H1 (cell line): ENCODE measurements at regions not wholly inside any gene's neighbourhood (a gene's known extent, or its start where the extent isn't known, plus 50 kb on each side); places are given as distances from the start of the nearest gene placed in this dataset.

ENCODE experiments used
- CTCF ChIA-PET: fragments of 300-600 bp; sonication (Branson Sonifier 250); formaldehyde crosslinking; loops from one replicate; lab custom pipeline; 2021; ENCODE audit not compliant: partially characterized antibody; lab: Charles Lee
- POLR2A ChIA-PET: fragments of 300-600 bp; sonication (Branson Sonifier 250); formaldehyde crosslinking; loops from one replicate; lab custom pipeline; 2021; ENCODE audit warnings: inconsistent platforms; ENCODE audit not compliant: partially characterized antibody; lab: Charles Lee
- DNase-seq, 2 experiments: peaks; one replicate each; pipeline versions ENCODE4 v3.0.0 to v3.0.0-alpha.2; 2010 to 2022; ENCODE audit warnings: low spot score in 2 of 2, low read depth in 1 of 2, mixed read lengths in 1 of 2
- FAIRE-seq: peaks from 2 replicates; lab custom pipeline; 2011; peaks lifted over from hg19 to GRCh38; lab: Jason Lieb, UNC
- H2AFZ ChIP-seq: 2 replicates; pipeline ENCODE4 v1.8.1; 2012; ENCODE audit warnings: low read length, inconsistent platforms
- H2AK5ac ChIP-seq: 2 replicates; pipeline ENCODE4 v1.6.1; 2013; ENCODE audit warnings: low read depth, low read length
- H2BK120ac ChIP-seq: replicated peaks from 2 replicates; pipeline ENCODE3; 2013; ENCODE audit warnings: low read depth, low read length, inconsistent platforms
- H2BK12ac ChIP-seq: 2 replicates; pipeline ENCODE4 v1.6.1; 2013; ENCODE audit warnings: low read depth, low read length
- H2BK15ac ChIP-seq: 2 replicates; pipeline ENCODE4 v1.6.1; 2013; ENCODE audit warnings: low read length
- H2BK20ac ChIP-seq: 2 replicates; pipeline ENCODE4 v1.6.1; 2013; ENCODE audit warnings: low read length
- H2BK5ac ChIP-seq: 2 replicates; pipeline ENCODE4 v1.6.1; 2013; ENCODE audit warnings: low read depth, low read length
- H3K14ac ChIP-seq: 2 replicates; pipeline ENCODE4 v1.6.1; 2013; ENCODE audit warnings: inconsistent platforms; ENCODE audit not compliant: insufficient read length
- H3K18ac ChIP-seq: 2 replicates; pipeline ENCODE4 v1.6.1; 2013; ENCODE audit warnings: low read length; ENCODE audit errors: extremely low read depth
- H3K23ac ChIP-seq: 2 replicates; pipeline ENCODE4 v1.6.1; 2013; ENCODE audit warnings: inconsistent platforms; ENCODE audit not compliant: insufficient read length
- H3K23me2 ChIP-seq: 2 replicates; pipeline ENCODE4 v1.6.1; 2013; ENCODE audit warnings: low read depth, low read length
- H3K27ac ChIP-seq: 2 replicates; pipeline ENCODE4 v1.6.1; 2011; ENCODE audit warnings: low read depth, low read length, inconsistent platforms
- H3K27me3 ChIP-seq, 4 experiments: replicated peaks in 1 of 4; 1 replicate in 1 of 4; 2 replicates in 3 of 4; pipeline versions ENCODE4 v1.6.1 to v1.8.1; 2011 to 2013; ENCODE audit warnings: low read length in 3 of 4, mild to moderate bottlenecking in 3 of 4, inconsistent platforms in 2 of 4, mixed read lengths in 2 of 4, moderate library complexity in 1 of 4; ENCODE audit not compliant: control insufficient read depth in 3 of 4, insufficient read depth in 3 of 4; ENCODE audit errors: extremely low read depth in 1 of 4
- H3K36me3 ChIP-seq, 4 experiments: 2 replicates each; pipeline versions ENCODE4 v1.6.1 to v1.8.1; 2011 to 2013; ENCODE audit warnings: mild to moderate bottlenecking in 4 of 4, low read length in 3 of 4, moderate library complexity in 2 of 4, control low read depth in 1 of 4, inconsistent platforms in 1 of 4; ENCODE audit not compliant: insufficient read depth in 4 of 4, control insufficient read depth in 2 of 4
- H3K4ac ChIP-seq: replicated peaks from 2 replicates; pipeline ENCODE3; 2013; ENCODE audit warnings: low read length, low read depth, mixed read lengths, inconsistent platforms; ENCODE audit not compliant: insufficient read length
- H3K4me1 ChIP-seq, 4 experiments: replicated peaks in 1 of 4; 1 replicate in 1 of 4; 2 replicates in 3 of 4; pipeline versions ENCODE4 v1.6.1 to v1.8.1; 2011 to 2013; ENCODE audit warnings: low read length in 3 of 4, inconsistent platforms in 2 of 4, mixed read lengths in 1 of 4; ENCODE audit not compliant: insufficient read depth in 4 of 4, control insufficient read depth in 3 of 4
- H3K4me2 ChIP-seq, 2 experiments: 2 replicates each; pipeline versions ENCODE4 v1.6.1 to v1.8.1; 2011 to 2013; ENCODE audit warnings: low read depth in 2 of 2, low read length in 2 of 2, control low read depth in 1 of 2, inconsistent platforms in 1 of 2, mild to moderate bottlenecking in 1 of 2; ENCODE audit not compliant: insufficient read depth in 1 of 2
- H3K4me3 ChIP-seq, 4 experiments: fragments of 200-600, 300-600 bp in 1 of 4; sonication (generic), shearing (Covaris generic), sonication (Bioruptor Twin) in 1 of 4; 2 replicates each; pipeline versions ENCODE4 v1.5.1 to v1.8.1; 2011 to 2016; ENCODE audit warnings: low read length in 4 of 4, low read depth in 3 of 4, control low read depth in 2 of 4, inconsistent platforms in 2 of 4, mild to moderate bottlenecking in 2 of 4, mixed read lengths in 1 of 4, moderate library complexity in 1 of 4; ENCODE audit not compliant: insufficient read depth in 2 of 4; ENCODE audit errors: extremely low read depth in 1 of 4
- H3K56ac ChIP-seq: replicated peaks from 2 replicates; pipeline ENCODE3; 2013; ENCODE audit warnings: low read depth, mild to moderate bottlenecking, mixed read lengths, low read length, inconsistent platforms; ENCODE audit not compliant: insufficient read length
- H3K79me1 ChIP-seq: 2 replicates; pipeline ENCODE4 v1.6.1; 2013; ENCODE audit warnings: low read depth, low read length, control low read depth
- H3K79me2 ChIP-seq, 2 experiments: 2 replicates each; pipeline versions ENCODE4 v1.6.1 to v1.8.1; 2012 to 2013; ENCODE audit warnings: low read length in 2 of 2, mild to moderate bottlenecking in 2 of 2, inconsistent platforms in 1 of 2; ENCODE audit not compliant: insufficient read depth in 2 of 2, control insufficient read depth in 1 of 2
- H3K9ac ChIP-seq, 4 experiments: replicated peaks in 1 of 4; 1 replicate in 1 of 4; 2 replicates in 3 of 4; pipeline versions ENCODE4 v1.6.1 to v1.8.1; 2011 to 2013; ENCODE audit warnings: low read depth in 3 of 4, low read length in 3 of 4, control low read depth in 2 of 4, mild to moderate bottlenecking in 2 of 4, moderate library complexity in 2 of 4, inconsistent platforms in 1 of 4; ENCODE audit errors: extremely low read depth in 1 of 4
- H3K9me3 ChIP-seq, 2 experiments: 2 replicates each; pipeline versions ENCODE4 v1.6.1 to v1.8.1; 2012 to 2013; ENCODE audit warnings: mild to moderate bottlenecking in 2 of 2, moderate library complexity in 2 of 2, control low read depth in 1 of 2, inconsistent platforms in 1 of 2, low read depth in 1 of 2, low read length in 1 of 2, mixed read lengths in 1 of 2; ENCODE audit not compliant: insufficient read depth in 2 of 2
- H4K20me1 ChIP-seq, 2 experiments: replicated peaks in 1 of 2; 2 replicates each; pipeline versions ENCODE3 to v1.8.1; 2011 to 2013; ENCODE audit warnings: inconsistent platforms in 2 of 2, low read length in 2 of 2, mild to moderate bottlenecking in 1 of 2; ENCODE audit not compliant: insufficient read depth in 2 of 2, control insufficient read depth in 1 of 2
- H4K5ac ChIP-seq: 2 replicates; pipeline ENCODE4 v1.6.1; 2013; ENCODE audit warnings: low read length, low read depth, mixed read lengths, inconsistent platforms; ENCODE audit not compliant: insufficient read length
- H4K8ac ChIP-seq: 2 replicates; pipeline ENCODE4 v1.8.0; 2013; ENCODE audit warnings: mild to moderate bottlenecking, moderate library complexity, low read length, inconsistent platforms; ENCODE audit not compliant: insufficient read depth; ENCODE audit errors: extremely low read depth
- H4K91ac ChIP-seq: replicated peaks from 2 replicates; pipeline ENCODE3; 2013; ENCODE audit warnings: low read length, mixed read lengths, inconsistent platforms; ENCODE audit not compliant: insufficient read length
- CBX8 ChIP-seq: fragments of 300-800, 300-1000 bp; sonication (generic); IDR thresholded peaks from 2 replicates; pipeline ENCODE4 v1.7.1; 2016; ENCODE audit warnings: low read depth, low read length, borderline replicate concordance
- CHD1 ChIP-seq: IDR thresholded peaks from 2 replicates; pipeline ENCODE4 v1.6.1; 2012; ENCODE audit warnings: low read depth, low read length, improper control_type of control experiment
- CTCF ChIP-seq, 3 experiments: IDR thresholded peaks; 1 replicate in 2 of 3; 2 replicates in 1 of 3; pipeline versions ENCODE4 v1.5.1 to v1.6.1; 2011; ENCODE audit warnings: low read length in 3 of 3, mild to moderate bottlenecking in 3 of 3, inconsistent platforms in 2 of 3, low read depth in 1 of 3, moderate library complexity in 1 of 3; ENCODE audit not compliant: insufficient read depth in 1 of 3; ENCODE audit errors: control extremely low read depth in 1 of 3
- JUND ChIP-seq: IDR thresholded peaks from 2 replicates; pipeline ENCODE4 v1.6.1; 2011; ENCODE audit warnings: mild to moderate bottlenecking, improper control_type of control experiment, low read length
- RFX5 ChIP-seq: IDR thresholded peaks from 2 replicates; pipeline ENCODE4 v1.6.1; 2011; ENCODE audit warnings: low read depth, low read length, improper control_type of control experiment, borderline replicate concordance
- SAP30 ChIP-seq: fragments of 300-600 bp; sonication (generic); IDR thresholded peaks from 2 replicates; pipeline ENCODE4 v1.7.1; 2012; ENCODE audit warnings: low read length, moderate library complexity, mild to moderate bottlenecking, inconsistent platforms; ENCODE audit not compliant: insufficient read depth, insufficient replicate concordance
- SIN3A ChIP-seq, 2 experiments: IDR thresholded peaks in 1 of 2; conservative IDR thresholded peaks in 1 of 2; 2 replicates each; pipeline ENCODE4 v1.6.1; 2011 to 2012; ENCODE audit warnings: low read length in 2 of 2, improper control_type of control experiment in 1 of 2, low read depth in 1 of 2, mild to moderate bottlenecking in 1 of 2
- SIRT6 ChIP-seq: IDR thresholded peaks from one replicate; pipeline ENCODE4 v1.7.1; 2012; ENCODE audit warnings: low read length, inconsistent platforms
- SP2 ChIP-seq: IDR thresholded peaks from 2 replicates; pipeline ENCODE4 v1.6.1; 2012; ENCODE audit warnings: mild to moderate bottlenecking, low read length, inconsistent platforms
- WGBS, 2 experiments: shearing (Covaris generic) in 1 of 2; methylation state at CpG; one replicate each; pipeline versions ENCODE4 v1.1.6 to v1.1.7; 2013 to 2015; ENCODE audit warnings: low lambda C conversion rate in 2 of 2, mixed read lengths in 2 of 2, inconsistent platforms in 1 of 2, low coverage in 1 of 2, missing lambda C conversion rate in 1 of 2; ENCODE audit not compliant: insufficient replicate concordance in 2 of 2, insufficient coverage in 1 of 2, insufficient read length in 1 of 2; ENCODE audit errors: extremely low coverage in 1 of 2, missing lambda C conversion rate in 1 of 2; 5-methylcytosine and 5-hydroxymethylcytosine counted together

- DNase-seq (no peak), FAIRE-seq (no peak)
- peaks cover 2 to 18% of the 10 kb centered on the region in 2 experiments; a peak in 2 of 4 replicates for H3K9me3 ChIP-seq
- no peak overlapping the region for H2BK120ac ChIP-seq
- 0 out of 2 replicates have a peak overlapping the region, but pooled peaks have one; percentile 65 for H2AK5ac ChIP-seq
- H4K20me1 ChIP-seq: no peaks in the 10 kb centered on the region
- H3K9ac ChIP-seq: no peak overlapping the region
- H3K14ac ChIP-seq: no peak overlapping the region
- POLR2A ChIA-PET: no interaction called here
- H3K79me2 ChIP-seq: no peaks in the 10 kb centered on the region
- H2BK15ac ChIP-seq: no peak overlapping the region
- no peak overlapping the region for H2BK5ac ChIP-seq
- H3K23me2 ChIP-seq: no peaks in the 10 kb centered on the region; the same call in 1 of the 2 replicates
- no peak overlapping the region for H2BK20ac ChIP-seq
- H3K56ac ChIP-seq: no peak overlapping the region
- no peaks in the 10 kb centered on the region for H3K79me1 ChIP-seq
- no peaks in the 10 kb centered on the region for H3K27me3 ChIP-seq
- no peak overlapping the region for H3K18ac ChIP-seq
- no peak overlapping the region for H2AFZ ChIP-seq
- no peak overlapping the region for H4K8ac ChIP-seq
- no peak overlapping the region for H4K5ac ChIP-seq
- no peak overlapping the region for H3K4ac ChIP-seq
- no peaks in the 10 kb centered on the region for H3K4me1 ChIP-seq
- H4K91ac ChIP-seq: no peak overlapping the region
- WGBS, 2 experiments: 92% methylated on average over 4 of the region's 4 CpGs; no CpG with 5 or more reads in 1 of the 2 experiments
- no peak overlapping the region for H3K4me2 ChIP-seq
- peak overlapping the region; percentile 44; the same call in 1 of the 2 replicates for H2BK12ac ChIP-seq
- H3K27ac ChIP-seq: no peak overlapping the region
- no peaks in the 10 kb centered on the region for H3K36me3 ChIP-seq
- H3K4me3 ChIP-seq: no peak overlapping the region
- no peak overlapping the region for H3K23ac ChIP-seq
- CTCF ChIA-PET: interaction anchor here (0.6 to 4.8 kb wide), 4 partner anchors 11 to 64 kb away, joined by 4 to 25 read pairs (median 4); no protein-coding TSS in a partner anchor
- TF ChIP-seq CHD1: no peak
- TF ChIP-seq CTCF (IDR thresholded peaks at IDR 0.05; ENCODE audit: control extremely low read depth in 1 of 3, insufficient read depth in 1 of 3, low read depth in 1 of 3, low read length in 3 of 3): no peak
- no peak for TF ChIP-seq SIRT6
- TF ChIP-seq SIN3A (conservative IDR thresholded peaks at IDR 0.05 in 1 of 2, IDR thresholded peaks at IDR 0.05 in 1 of 2; ENCODE audit: low read depth in 1 of 2, low read length in 2 of 2): no peak
- no peak for TF ChIP-seq RFX5
- no peak for TF ChIP-seq CBX8
- TF ChIP-seq JUND: no peak
- no peak for TF ChIP-seq SP2
- TF ChIP-seq SAP30: no peak
These were observed 327.2 kb downstream of the EMP1 start for GRCh38 chr12:13523536-13524307.
